HFF-Myc (cell line): ENCODE measurements at regions not wholly inside any gene's neighbourhood (a gene's known extent, or its start where the extent isn't known, plus 50 kb on each side); places are given as distances from the start of the nearest gene placed in this dataset.

Source experiments
- DNase-seq: peaks from one replicate; pipeline ENCODE4 v3.0.0-alpha.2; 2011; ENCODE audit warnings: low read depth; ENCODE audit errors: extremely low read depth
- H3K4me3 ChIP-seq: replicated peaks from 2 replicates; pipeline ENCODE4 v1.5.1; 2011; ENCODE audit warnings: low read depth, mild to moderate bottlenecking, control low read depth, low read length
- CTCF ChIP-seq: IDR thresholded peaks from 2 replicates; pipeline ENCODE4 v1.5.1; 2012; ENCODE audit warnings: mild to moderate bottlenecking, low read depth, low read length, control low read depth; ENCODE audit errors: missing control alignments

- H3K4me3 ChIP-seq = no peak overlapping the region
- no peak for TF ChIP-seq CTCF
- no peak for DNase-seq
Observed at GRCh38 chr10:60711496-60711895, 66.8 kb upstream of the CDK1 start.

- no peak overlapping the region for H3K4me3 ChIP-seq
- DNase-seq = no peak
- TF ChIP-seq CTCF = no peak
Observed at GRCh38 chr10:60710041-60710440, 68.2 kb upstream of the CDK1 start.

- no peak for TF ChIP-seq CTCF
- DNase-seq = no peak
- H3K4me3 ChIP-seq = no peak overlapping the region
Observed at GRCh38 chr10:60708666-60709065, 69.6 kb upstream of the CDK1 start.

GRCh38 chr10:60707841-60708240, 70.4 kb upstream of the CDK1 start:
- no peak for DNase-seq
- no peak for TF ChIP-seq CTCF
- no peak overlapping the region for H3K4me3 ChIP-seq

GRCh38 chr10:60706146-60706545, 72.1 kb upstream of the CDK1 start:
- no peak for DNase-seq
- no peak overlapping the region for H3K4me3 ChIP-seq
- no peak for TF ChIP-seq CTCF

GRCh38 chr10:60705376-60705775, 72.9 kb upstream of the CDK1 start:
- H3K4me3 ChIP-seq = no peak overlapping the region
- no peak for DNase-seq
- TF ChIP-seq CTCF = no peak

GRCh38 chr10:60704471-60704870, 73.8 kb upstream of the CDK1 start:
- no peak for DNase-seq
- H3K4me3 ChIP-seq = no peak overlapping the region
- TF ChIP-seq CTCF = no peak
